Right lobe of liver (tissue), 6 donors: ENCODE measurements at regions not wholly inside any gene's neighbourhood (a gene's known extent, or its start where the extent isn't known, plus 50 kb on each side); places are given as distances from the start of the nearest gene placed in this dataset.
A peak's percentile ranks its signal among the peaks of the same experiment; 100 is the strongest.
"Not testable (repeated sequence)": the region's sequence is repeated elsewhere in the genome, so short reads cannot be mapped to it uniquely, and the experiment has no call there.

ENCODE experiments used
- ATAC-seq, 4 donors: fragments of 200-7000 bp; cut with Tn5 transposase; one replicate each; pipeline ENCODE4 v1.9.1; 2020; ENCODE audit warnings: mild to moderate bottlenecking in 4 of 4, moderate library complexity in 4 of 4
- DNase-seq, 3 donors: peaks; one replicate each; pipeline ENCODE4 v3.0.0-alpha.2; 2020
- H3K27ac ChIP-seq, 3 donors: fragments of 200-600 bp; one replicate each; pipeline ENCODE4 v1.8.0; 2022
- H3K27me3 ChIP-seq, 2 donors: fragments of 200-600 bp; one replicate each; pipeline ENCODE4 v1.8.0; 2022
- H3K36me3 ChIP-seq, 4 donors: fragments of 200-600 bp; sonication (generic) in 1 of 4; one replicate each; pipeline versions ENCODE4 v1.5.1 to v1.8.0; 2017 to 2022; ENCODE audit warnings: control low read depth in 1 of 4
- H3K4me1 ChIP-seq, 4 donors: fragments of 200-600 bp; sonication (generic) in 1 of 4; one replicate each; pipeline versions ENCODE4 v1.5.1 to v1.8.0; 2017 to 2022; ENCODE audit warnings: control low read depth in 1 of 4
- H3K4me3 ChIP-seq, 3 donors: fragments of 200-600 bp; one replicate each; pipeline ENCODE4 v1.8.0; 2022
- H3K9me3 ChIP-seq, 4 donors: fragments of 200-600 bp; sonication (generic) in 1 of 4; one replicate each; pipeline versions ENCODE4 v1.5.1 to v1.8.0; 2017 to 2022; ENCODE audit warnings: control low read depth in 1 of 4
- WGBS: methylation state at CpG from one replicate; pipeline ENCODE4 v1.1.6; 2018; ENCODE audit warnings: low coverage, low lambda C conversion rate; ENCODE audit not compliant: insufficient coverage; ENCODE audit errors: missing lambda C conversion rate; 5-methylcytosine and 5-hydroxymethylcytosine counted together
- intact Hi-C, 2 donors: fragments of 100-400 bp; cut with DNase I; formaldehyde crosslinking; loops; one replicate each; pipeline versions ENCODE4 v1.11.2 to v1.14.1; 2022
- donor health status: DM: no; HTN: yes; CAD: no.
- donor health status: DM: no; HTN: no; CAD: no.
- donor health status: DM: no; HTN: no; CAD: no.
- donor health status: DM: no; HTN: yes; CAD: no.
- donor health status: DM: no; HTN: yes; CAD: no.

- H3K36me3 ChIP-seq, H3K9me3 ChIP-seq, ATAC-seq, H3K27ac ChIP-seq, H3K4me1 ChIP-seq, DNase-seq, intact Hi-C loops, H3K4me3 ChIP-seq, H3K27me3 ChIP-seq: not testable (repeated sequence)
- WGBS = no CpG with 5 or more reads among the region's 3 CpGs
Observed at GRCh38 chrY:24363603-24364002, 254.2 kb upstream of the BPY2B start.

DNA sequence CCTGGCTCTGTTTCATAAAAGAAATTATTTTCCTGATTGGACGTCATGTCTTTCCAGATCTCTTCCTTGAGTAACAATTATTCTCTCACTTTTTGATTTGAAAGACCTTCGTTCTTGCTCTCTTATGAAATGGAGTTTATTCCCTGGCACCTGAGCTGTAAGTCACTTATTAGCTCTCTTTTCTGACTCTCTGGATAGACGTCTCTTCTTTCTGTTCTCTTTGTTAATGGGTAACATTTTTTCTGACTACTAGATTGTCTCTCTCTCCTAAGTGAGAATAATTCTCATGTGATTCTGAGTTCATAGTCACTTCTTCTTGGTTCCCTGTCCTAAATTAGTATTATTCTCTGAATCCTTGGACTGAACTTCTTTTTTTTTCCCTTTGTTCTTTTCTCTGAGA, 228.6 kb upstream of the BPY2B start:
- intact Hi-C loops, H3K4me3 ChIP-seq, H3K4me1 ChIP-seq, H3K36me3 ChIP-seq, DNase-seq, H3K9me3 ChIP-seq, H3K27me3 ChIP-seq, H3K27ac ChIP-seq: not testable (repeated sequence)
- ATAC-seq = peak in 1 of 4 donors; percentile 32
- no CpG with 5 or more reads among the region's 3 CpGs for WGBS
